Stimulated activated CD8-positive, alpha-beta memory T cell treated with anti-CD3 and anti-CD28 coated beads, Interleukin-4, amount 100 ng/mL, for 48 hours (primary cell): ENCODE measurements at regions not wholly inside any gene's neighbourhood (a gene's known extent, or its start where the extent isn't known, plus 50 kb on each side); places are given as distances from the start of the nearest gene placed in this dataset.
"Not testable (repeated sequence)": the region's sequence is repeated elsewhere in the genome, so short reads cannot be mapped to it uniquely, and the experiment has no call there.

ENCODE experiments used
- DNase-seq: peaks from one replicate; pipeline ENCODE4 v3.0.0-alpha.2; 2020

GRCh38 chrX:23458957-23459356 lies 124.3 kb downstream of the PTCHD1 start:
- DNase-seq: not testable (repeated sequence)

DNA sequence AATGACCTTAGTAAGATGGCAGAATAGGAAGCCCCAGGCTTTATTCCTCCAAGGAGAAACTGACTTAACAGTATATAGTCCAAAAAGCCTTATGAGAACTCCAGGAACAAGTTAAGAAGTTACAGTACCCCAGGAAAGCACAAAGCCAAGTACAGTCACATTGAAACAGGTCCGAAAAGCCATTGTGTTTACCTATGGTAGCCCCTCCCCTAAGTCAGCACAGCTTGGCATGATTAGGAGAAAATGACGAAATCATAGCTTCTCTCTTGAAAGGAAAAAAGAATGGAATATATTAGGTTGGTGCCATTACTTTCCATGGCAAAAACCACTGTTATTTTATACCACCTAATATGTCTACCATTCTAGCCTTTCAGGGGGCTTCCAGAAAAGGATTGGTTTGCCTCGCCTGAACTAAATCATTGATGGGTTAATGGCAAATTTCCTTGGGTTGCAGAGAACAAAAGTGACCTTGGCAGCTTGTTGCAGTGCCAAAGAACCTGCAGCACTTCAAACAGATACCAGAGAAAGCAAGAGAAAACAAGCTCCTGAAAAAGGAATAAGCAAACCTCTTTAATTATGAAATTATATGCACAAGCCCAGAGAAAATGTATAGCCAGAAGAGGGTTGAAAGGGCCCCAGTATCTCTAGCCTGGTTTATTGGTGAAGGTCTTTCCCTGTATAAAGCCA lies 130.6 kb downstream of the PTCHD1 start:
- DNase-seq: no peak

GRCh38 chrX:23465985-23466384 lies 131.3 kb downstream of the PTCHD1 start:
- no peak for DNase-seq

DNA sequence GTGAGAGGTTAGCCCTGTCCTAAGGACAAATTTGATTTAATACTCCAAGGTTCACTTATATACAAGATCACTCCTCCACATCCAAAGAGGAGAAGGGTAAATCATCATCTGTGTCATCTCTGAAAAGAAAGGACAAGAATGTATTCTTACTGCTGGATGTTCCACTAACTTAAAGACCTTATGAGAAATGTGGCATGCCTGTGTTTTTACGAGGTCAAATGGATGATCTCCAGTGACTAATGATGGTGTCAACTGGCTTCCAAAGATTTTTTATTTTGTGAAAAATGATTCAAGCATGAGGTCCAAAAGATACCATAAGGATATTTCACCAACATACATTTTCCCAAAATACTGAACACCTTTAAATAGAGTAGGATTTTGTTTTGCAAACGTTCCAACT lies 143.4 kb downstream of the PTCHD1 start:
- no peak for DNase-seq

DNA sequence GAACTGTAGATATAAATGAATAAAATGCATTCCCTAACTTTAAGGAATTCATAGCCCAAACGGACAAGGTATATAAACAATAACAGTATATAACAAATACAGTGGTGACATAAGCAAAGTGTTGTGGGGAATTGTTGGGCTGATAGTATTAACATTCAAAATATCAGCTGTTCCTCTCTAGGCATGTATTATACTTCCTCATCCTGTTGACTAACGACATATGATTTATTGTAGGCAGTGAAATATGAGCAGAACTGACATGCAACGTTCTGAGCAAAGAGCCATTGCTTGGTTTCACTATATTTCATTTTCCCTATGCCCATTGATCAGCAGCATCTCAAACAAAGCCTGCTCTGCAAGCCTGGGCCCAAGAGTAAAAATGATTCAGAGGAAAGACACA lies 143.9 kb downstream of the PTCHD1 start:
- DNase-seq: no peak

- no peak for DNase-seq
Observed at GRCh38 chrX:23482561-23482960, 147.9 kb downstream of the PTCHD1 start.

GRCh38 chrX:23483396-23483795 lies 148.7 kb downstream of the PTCHD1 start:
- no peak for DNase-seq

GRCh38 chrX:23493941-23494374 lies 159.3 kb downstream of the PTCHD1 start:
- DNase-seq: peak; percentile 22

- no peak for DNase-seq
Observed at GRCh38 chrX:23494741-23495140, 160.1 kb downstream of the PTCHD1 start.

GRCh38 chrX:23497919-23498318 lies 163.3 kb downstream of the PTCHD1 start:
- no peak for DNase-seq

DNA sequence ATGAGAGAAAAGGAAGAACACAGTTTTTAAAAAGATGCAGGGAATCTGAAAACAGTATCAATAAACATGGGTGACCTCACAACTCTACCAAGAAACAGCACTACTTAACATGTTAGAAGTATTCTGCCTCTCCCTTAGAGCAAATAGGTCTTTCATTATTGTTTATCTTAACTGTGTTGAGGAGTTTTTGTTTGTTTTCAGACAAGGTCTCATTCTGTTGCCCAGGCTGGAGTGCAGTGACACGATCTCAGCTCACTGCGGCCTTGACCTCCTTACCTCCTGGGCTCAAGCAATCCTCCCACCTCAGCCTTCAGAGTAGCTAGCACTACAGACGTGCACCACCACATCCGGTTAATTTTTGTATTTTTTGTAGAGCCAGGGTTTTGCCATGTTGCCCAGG lies 165.3 kb upstream of the PRDX4 start:
- DNase-seq: no peak

DNA sequence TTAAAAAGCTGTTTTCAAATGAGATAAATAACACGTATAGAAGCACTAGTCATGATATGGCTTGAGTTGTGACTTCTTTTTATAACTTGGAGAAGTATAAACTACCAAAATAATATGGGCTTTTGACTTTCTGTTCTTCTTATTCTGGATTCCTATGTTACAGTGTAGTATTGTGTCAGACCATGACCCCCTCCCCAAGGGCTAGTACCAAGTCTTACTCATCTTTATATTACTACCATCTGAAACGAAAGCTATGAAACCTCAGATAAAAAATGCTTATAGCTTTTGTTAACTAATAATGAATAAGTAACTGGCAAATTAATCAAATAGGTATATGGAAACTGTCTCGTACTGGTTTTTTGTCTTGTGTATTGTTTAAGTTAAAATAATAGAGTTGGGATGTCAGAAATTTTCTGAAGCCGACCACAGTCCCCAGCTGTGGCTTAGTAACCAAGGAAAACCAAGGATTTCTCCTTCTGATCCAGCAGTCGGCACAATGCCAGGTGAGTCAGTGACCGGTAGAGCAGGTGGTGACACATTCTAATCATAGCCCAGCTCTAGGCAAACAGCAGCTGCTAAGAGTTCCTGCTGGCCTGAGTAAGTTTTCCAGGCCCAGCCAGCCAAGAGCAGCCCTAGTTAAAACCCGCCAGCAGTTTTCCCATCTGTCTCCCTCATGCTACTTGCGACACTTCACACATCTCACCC lies 163.3 kb upstream of the PRDX4 start:
- no peak for DNase-seq

GRCh38 chrX:23504540-23504884 lies 162.8 kb upstream of the PRDX4 start:
- no peak for DNase-seq

DNA sequence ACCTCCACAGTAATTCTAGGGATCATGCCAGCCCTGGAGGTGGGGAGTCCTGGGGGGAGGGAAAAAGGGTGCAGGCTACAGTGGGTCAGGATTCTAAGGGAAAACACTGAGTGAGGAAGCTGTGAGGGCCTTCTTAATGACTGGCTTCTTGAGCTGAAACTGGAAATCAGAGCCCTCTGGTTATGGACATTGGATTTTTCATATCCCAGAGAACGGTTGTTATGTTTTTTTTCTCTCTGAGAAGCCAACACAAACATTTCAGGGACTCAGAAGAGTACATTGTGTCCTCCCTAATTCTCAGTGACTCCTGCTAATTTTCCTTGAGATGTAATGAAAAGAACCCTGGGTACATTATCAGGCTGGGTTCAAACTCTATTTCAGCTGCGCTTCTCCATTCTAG lies 162.4 kb upstream of the PRDX4 start:
- no peak for DNase-seq

GRCh38 chrX:23505531-23506303 lies 161.6 kb upstream of the PRDX4 start:
- no peak for DNase-seq

DNA sequence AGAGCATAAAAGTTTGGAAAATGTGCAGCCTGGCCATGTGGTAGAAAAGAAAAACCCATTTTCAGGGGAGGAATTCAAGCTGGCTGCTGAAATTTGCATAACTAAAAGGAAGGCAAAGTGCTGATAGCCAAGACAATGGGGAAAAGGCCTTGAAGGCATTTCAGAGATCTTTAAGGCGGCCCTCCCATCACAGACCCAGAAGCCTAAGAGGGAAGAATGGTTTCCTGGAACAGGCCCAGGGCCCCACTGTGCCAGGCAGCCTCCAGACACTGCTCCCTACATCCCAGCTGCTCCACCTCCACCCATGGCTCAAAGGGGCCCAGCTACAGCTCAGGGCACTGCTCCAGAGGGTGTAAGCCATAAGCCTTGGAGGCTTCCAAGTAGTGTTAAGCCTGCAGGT lies 158.0 kb upstream of the PRDX4 start:
- no peak for DNase-seq

DNA sequence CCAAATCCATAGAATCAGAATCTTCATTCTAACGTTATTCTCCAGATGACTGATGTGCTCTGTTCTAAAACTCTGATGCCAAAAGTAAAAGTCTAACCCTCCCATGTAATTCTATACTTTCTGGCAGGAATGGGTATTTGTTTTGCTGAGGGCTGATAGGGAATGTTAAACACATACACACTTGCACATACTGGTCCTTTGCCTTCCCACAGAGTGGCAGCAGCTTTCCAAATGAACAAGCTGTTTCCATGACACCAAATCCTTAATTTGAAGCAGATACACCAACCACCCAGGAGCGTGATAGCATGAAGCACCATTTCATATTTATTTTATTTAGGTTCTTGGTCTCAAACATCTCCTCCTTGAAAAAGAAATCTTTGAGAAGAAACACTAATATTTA lies 155.5 kb upstream of the PRDX4 start:
- no peak for DNase-seq

- DNase-seq: no peak
Observed at GRCh38 chrX:23513121-23513520, 154.2 kb upstream of the PRDX4 start.

DNA sequence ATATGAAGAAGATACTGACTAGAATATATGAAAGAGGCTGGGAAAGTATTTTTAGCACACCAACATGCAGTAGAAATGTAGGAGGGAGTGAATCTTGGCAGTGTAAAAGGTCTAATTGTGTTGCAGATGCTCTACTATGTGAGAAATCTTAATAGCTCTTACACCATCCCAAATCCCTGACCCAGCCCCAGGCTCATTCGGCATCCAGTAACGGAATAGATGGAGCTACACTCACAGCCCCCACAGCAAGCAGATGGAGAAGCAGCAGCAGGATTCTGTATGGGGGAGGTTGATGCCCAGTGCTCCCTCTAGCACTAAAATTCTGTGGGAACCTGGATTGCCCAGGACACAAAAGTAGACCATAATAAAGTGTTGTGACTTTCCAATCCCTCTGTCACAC lies 153.2 kb upstream of the PRDX4 start:
- DNase-seq: no peak

DNA sequence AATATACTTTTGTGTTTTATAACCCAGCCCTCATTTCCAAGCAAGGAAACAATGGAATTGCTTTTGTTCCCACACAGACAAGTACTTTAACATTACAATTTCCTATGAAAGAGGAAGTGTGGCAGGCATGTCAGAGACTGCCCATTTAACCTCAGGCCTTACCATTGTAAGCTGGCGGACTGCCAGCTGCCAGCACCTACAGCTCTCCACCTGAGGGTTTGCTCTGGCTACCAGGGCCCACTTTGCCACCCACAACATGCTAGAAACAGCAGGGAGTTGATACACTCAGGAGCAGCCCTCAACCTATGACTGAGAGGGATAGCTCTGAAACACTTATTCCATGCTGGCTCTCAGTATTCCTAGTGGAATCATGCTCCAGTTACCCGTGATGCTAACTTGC lies 152.3 kb upstream of the PRDX4 start:
- DNase-seq: no peak

- not testable (repeated sequence) for DNase-seq
Observed at GRCh38 chrX:23523026-23523657, 144.2 kb upstream of the PRDX4 start.

- no peak for DNase-seq
Observed at GRCh38 chrX:23524467-23524866, 142.8 kb upstream of the PRDX4 start.

GRCh38 chrX:23525531-23525930 lies 141.8 kb upstream of the PRDX4 start:
- DNase-seq: no peak

- no peak for DNase-seq
Observed at GRCh38 chrX:23540532-23540931, 126.8 kb upstream of the PRDX4 start.
